ENCODE measurements at regions not wholly inside any gene's neighbourhood (a gene's known extent, or its start where the extent isn't known, plus 50 kb on each side); places are given as distances from the start of the nearest gene placed in this dataset.

DNA sequence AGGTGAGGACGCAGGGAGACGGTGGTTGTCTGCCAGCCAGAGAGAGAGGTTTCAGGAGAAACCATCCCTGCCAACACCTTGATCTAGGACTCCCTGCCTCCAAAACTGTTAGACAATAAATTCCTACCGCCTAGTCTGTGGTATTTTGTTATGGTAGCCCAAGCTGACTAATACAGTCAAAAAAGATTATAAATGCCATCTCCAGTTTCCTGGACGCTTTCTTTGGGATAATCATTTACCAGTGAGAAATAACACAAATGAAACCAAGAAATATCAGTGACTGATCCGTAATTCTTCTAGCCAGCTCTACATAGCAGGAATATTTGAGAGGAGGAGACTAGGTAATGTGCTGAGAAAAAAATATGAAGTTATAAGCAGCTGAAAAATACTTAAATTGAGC is 707.8 kb upstream of the LMCD1 start:
- no TSS peak for BruUV-seq (replicated peaks)
- DNase-seq (ENCODE audit: low read depth, low spot score), result no peak
- Histone ChIP-seq H3K9me3 (ENCODE audit: control insufficient read depth, insufficient read depth, low read depth, low read length) (no peaks in the 10 kb centered on the region), H3K27me3 (ENCODE audit: control insufficient read depth, insufficient read depth, low read length) (no peaks in the 10 kb centered on the region), H3K4me1 (ENCODE audit: control insufficient read depth, insufficient read depth, low read length) (no peaks in the 10 kb centered on the region), H3K27ac (ENCODE audit: low read length) (no peak overlapping the region), H3K36me3 (ENCODE audit: control insufficient read depth, insufficient read depth, low read length) (no peaks in the 10 kb centered on the region), H3K4me3 (ENCODE audit: low read depth in 2 of 2, low read length in 2 of 2) (no peak overlapping the region)
- in situ Hi-C loops (cut with HindIII; ENCODE audit: low pct_unique_long_range_greater_than_20kb, low sequenced_read_pairs) (no loop called here), intact Hi-C loops (cut with micrococcal nuclease; ENCODE audit: unreplicated experiment) (no loop called here)
- CTCF ChIA-PET, result no interaction called here
- ATAC-seq, result no peak
- TF ChIP-seq, protein P1, sequence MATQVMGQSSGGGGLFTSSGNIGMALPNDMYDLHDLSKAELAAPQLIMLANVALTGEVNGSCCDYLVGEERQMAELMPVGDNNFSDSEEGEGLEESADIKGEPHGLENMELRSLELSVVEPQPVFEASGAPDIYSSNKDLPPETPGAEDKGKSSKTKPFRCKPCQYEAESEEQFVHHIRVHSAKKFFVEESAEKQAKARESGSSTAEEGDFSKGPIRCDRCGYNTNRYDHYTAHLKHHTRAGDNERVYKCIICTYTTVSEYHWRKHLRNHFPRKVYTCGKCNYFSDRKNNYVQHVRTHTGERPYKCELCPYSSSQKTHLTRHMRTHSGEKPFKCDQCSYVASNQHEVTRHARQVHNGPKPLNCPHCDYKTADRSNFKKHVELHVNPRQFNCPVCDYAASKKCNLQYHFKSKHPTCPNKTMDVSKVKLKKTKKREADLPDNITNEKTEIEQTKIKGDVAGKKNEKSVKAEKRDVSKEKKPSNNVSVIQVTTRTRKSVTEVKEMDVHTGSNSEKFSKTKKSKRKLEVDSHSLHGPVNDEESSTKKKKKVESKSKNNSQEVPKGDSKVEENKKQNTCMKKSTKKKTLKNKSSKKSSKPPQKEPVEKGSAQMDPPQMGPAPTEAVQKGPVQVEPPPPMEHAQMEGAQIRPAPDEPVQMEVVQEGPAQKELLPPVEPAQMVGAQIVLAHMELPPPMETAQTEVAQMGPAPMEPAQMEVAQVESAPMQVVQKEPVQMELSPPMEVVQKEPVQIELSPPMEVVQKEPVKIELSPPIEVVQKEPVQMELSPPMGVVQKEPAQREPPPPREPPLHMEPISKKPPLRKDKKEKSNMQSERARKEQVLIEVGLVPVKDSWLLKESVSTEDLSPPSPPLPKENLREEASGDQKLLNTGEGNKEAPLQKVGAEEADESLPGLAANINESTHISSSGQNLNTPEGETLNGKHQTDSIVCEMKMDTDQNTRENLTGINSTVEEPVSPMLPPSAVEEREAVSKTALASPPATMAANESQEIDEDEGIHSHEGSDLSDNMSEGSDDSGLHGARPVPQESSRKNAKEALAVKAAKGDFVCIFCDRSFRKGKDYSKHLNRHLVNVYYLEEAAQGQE (IDR thresholded peaks at IDR 0.05; ENCODE audit: insufficient read depth in 1 of 2, low read depth in 2 of 2, low read length in 1 of 2), result no peak
- TF ChIP-seq, protein P2, sequence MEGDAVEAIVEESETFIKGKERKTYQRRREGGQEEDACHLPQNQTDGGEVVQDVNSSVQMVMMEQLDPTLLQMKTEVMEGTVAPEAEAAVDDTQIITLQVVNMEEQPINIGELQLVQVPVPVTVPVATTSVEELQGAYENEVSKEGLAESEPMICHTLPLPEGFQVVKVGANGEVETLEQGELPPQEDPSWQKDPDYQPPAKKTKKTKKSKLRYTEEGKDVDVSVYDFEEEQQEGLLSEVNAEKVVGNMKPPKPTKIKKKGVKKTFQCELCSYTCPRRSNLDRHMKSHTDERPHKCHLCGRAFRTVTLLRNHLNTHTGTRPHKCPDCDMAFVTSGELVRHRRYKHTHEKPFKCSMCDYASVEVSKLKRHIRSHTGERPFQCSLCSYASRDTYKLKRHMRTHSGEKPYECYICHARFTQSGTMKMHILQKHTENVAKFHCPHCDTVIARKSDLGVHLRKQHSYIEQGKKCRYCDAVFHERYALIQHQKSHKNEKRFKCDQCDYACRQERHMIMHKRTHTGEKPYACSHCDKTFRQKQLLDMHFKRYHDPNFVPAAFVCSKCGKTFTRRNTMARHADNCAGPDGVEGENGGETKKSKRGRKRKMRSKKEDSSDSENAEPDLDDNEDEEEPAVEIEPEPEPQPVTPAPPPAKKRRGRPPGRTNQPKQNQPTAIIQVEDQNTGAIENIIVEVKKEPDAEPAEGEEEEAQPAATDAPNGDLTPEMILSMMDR (IDR thresholded peaks at IDR 0.05), result no peak
- TF ChIP-seq TCF7L2 (IDR thresholded peaks at IDR 0.05; ENCODE audit: low read depth, low read length) (no peak), POLR2AphosphoS5 (IDR thresholded peaks at IDR 0.05; ENCODE audit: low read depth, low read length) (no peak), SIN3A (IDR thresholded peaks at IDR 0.05; ENCODE audit: borderline replicate concordance, insufficient read depth, low read depth, low read length) (no peak)
- POLR2A ChIA-PET, result no interaction called here

DNA sequence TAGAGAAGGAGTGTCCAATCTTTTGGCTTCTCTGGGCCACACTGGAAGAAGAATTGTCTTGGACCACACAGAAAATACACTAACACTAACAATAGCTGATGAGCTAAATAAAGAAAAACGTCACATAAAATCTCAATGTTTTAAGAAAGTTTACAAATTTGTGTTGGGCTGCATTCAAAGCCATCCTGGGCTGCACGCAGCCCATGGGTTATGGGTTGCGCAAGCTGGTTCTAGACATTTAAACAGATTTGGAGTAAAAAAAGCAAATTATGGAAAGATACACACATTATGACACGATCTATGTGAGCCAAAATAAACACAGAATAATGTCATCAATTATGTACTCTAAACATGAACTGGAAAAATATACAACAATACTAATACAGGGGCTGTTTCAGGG is 703.3 kb upstream of the LMCD1 start:
- no peaks in the 10 kb centered on the region for H3K4me1 ChIP-seq (ENCODE audit: control insufficient read depth, insufficient read depth, low read length)
- no peaks in the 10 kb centered on the region for H3K36me3 ChIP-seq (ENCODE audit: control insufficient read depth, insufficient read depth, low read length)
- no TSS peak for BruUV-seq (replicated peaks)
- POLR2A ChIA-PET, result no interaction called here
- CTCF ChIA-PET, result no interaction called here
- no peaks in the 10 kb centered on the region for H3K9me3 ChIP-seq (ENCODE audit: control insufficient read depth, insufficient read depth, low read depth, low read length)
- ATAC-seq (no peak), DNase-seq (ENCODE audit: low read depth, low spot score) (no peak)
- H3K4me3 ChIP-seq (ENCODE audit: low read depth in 2 of 2, low read length in 2 of 2), result no peak overlapping the region
- TF ChIP-seq POLR2AphosphoS5 (IDR thresholded peaks at IDR 0.05; ENCODE audit: low read depth, low read length), result no peak
- TF ChIP-seq, protein P1 (IDR thresholded peaks at IDR 0.05; ENCODE audit: insufficient read depth in 1 of 2, low read depth in 2 of 2, low read length in 1 of 2), result no peak
- TF ChIP-seq, protein P2 (IDR thresholded peaks at IDR 0.05), result no peak
- no peak for TF ChIP-seq SIN3A (IDR thresholded peaks at IDR 0.05; ENCODE audit: borderline replicate concordance, insufficient read depth, low read depth, low read length)
- TF ChIP-seq TCF7L2 (IDR thresholded peaks at IDR 0.05; ENCODE audit: low read depth, low read length), result no peak
- no peaks in the 10 kb centered on the region for H3K27me3 ChIP-seq (ENCODE audit: control insufficient read depth, insufficient read depth, low read length)
- intact Hi-C loops (cut with micrococcal nuclease; ENCODE audit: unreplicated experiment), result no loop called here
- H3K27ac ChIP-seq (ENCODE audit: low read length), result no peak overlapping the region
- in situ Hi-C loops (cut with HindIII; ENCODE audit: low pct_unique_long_range_greater_than_20kb, low sequenced_read_pairs), result no loop called here
